ENCODE measurements at regions not wholly inside any gene's neighbourhood (a gene's known extent, or its start where the extent isn't known, plus 50 kb on each side); places are given as distances from the start of the nearest gene placed in this dataset.

- intact Hi-C loops (cut with micrococcal nuclease; ENCODE audit: unreplicated experiment): no loop called here
- TF ChIP-seq EZH2 (IDR thresholded peaks at IDR 0.05; ENCODE audit: low read depth) (no peak), CTCF (conservative IDR thresholded peaks at IDR 0.05) (no peak)
- Histone ChIP-seq H3K36me3 (ENCODE audit: low read depth) (no peaks in the 10 kb centered on the region), H3K27me3 (ENCODE audit: insufficient read depth, low read depth) (no peaks in the 10 kb centered on the region), H3K27ac (no peak overlapping the region), H3K4me3 (no peak overlapping the region), H4K20me1 (ENCODE audit: insufficient read depth) (no peaks in the 10 kb centered on the region), H3K9me2 (ENCODE audit: insufficient read depth) (peaks cover 4% of the 10 kb centered on the region; the same call in 1 of the 2 replicates), H3F3A (ENCODE audit: insufficient read depth, low read depth) (no peaks in the 10 kb centered on the region), H3K4me2 (no peak overlapping the region), H2AFZ (no peak overlapping the region), H3K79me2 (ENCODE audit: low read depth) (no peaks in the 10 kb centered on the region), H3K9me3 (ENCODE audit: insufficient read depth, low read depth) (no peaks in the 10 kb centered on the region), H3K4me1 (replicated peaks; ENCODE audit: insufficient read depth) (no peaks in the 10 kb centered on the region)
- DNase-seq: no peak
- ChIA-PET POLR2A (ENCODE audit: unreplicated experiment) (no interaction called here), CTCF (interaction anchor here (0.6 kb wide), 1 partner anchor 1248 kb away, joined by 3 read pairs; no protein-coding TSS in a partner anchor)
- BruUV-seq (replicated peaks): no TSS peak
These were observed 115.3 kb upstream of the MLIP start for GRCh38 chr6:53995935-53996334.

GRCh38 chr6:53998303-53998702 lies 112.9 kb upstream of the MLIP start:
- H3K9me3 ChIP-seq (ENCODE audit: insufficient read depth, low read depth): no peaks in the 10 kb centered on the region
- no peaks in the 10 kb centered on the region for H3K79me2 ChIP-seq (ENCODE audit: low read depth)
- H3K4me3 ChIP-seq: no peak overlapping the region
- no TSS peak for BruUV-seq (replicated peaks)
- intact Hi-C loops (cut with micrococcal nuclease; ENCODE audit: unreplicated experiment): no loop called here
- no peaks in the 10 kb centered on the region for H3F3A ChIP-seq (ENCODE audit: insufficient read depth, low read depth)
- ChIA-PET POLR2A (ENCODE audit: unreplicated experiment) (interaction anchor here (0.5 kb wide), 1 partner anchor 239 kb away, joined by 8 read pairs; no protein-coding TSS in a partner anchor), CTCF (no interaction called here)
- no peaks in the 10 kb centered on the region for H4K20me1 ChIP-seq (ENCODE audit: insufficient read depth)
- H3K9me2 ChIP-seq (ENCODE audit: insufficient read depth): peaks cover 4% of the 10 kb centered on the region; the same call in 1 of the 2 replicates
- H3K27ac ChIP-seq: no peak overlapping the region
- no peak for DNase-seq
- no peak overlapping the region for H2AFZ ChIP-seq
- no peaks in the 10 kb centered on the region for H3K36me3 ChIP-seq (ENCODE audit: low read depth)
- H3K4me1 ChIP-seq (replicated peaks; ENCODE audit: insufficient read depth): no peaks in the 10 kb centered on the region
- H3K4me2 ChIP-seq: 0 out of 2 replicates have a peak overlapping the region, but pooled peaks have one; percentile 15
- H3K27me3 ChIP-seq (ENCODE audit: insufficient read depth, low read depth): no peaks in the 10 kb centered on the region
- TF ChIP-seq EZH2 (IDR thresholded peaks at IDR 0.05; ENCODE audit: low read depth) (no peak), CTCF (conservative IDR thresholded peaks at IDR 0.05) (no peak)

GRCh38 chr6:53999088-53999755 lies 112.0 kb upstream of the MLIP start:
- Histone ChIP-seq H3K79me2 (ENCODE audit: low read depth) (no peaks in the 10 kb centered on the region), H3K4me2 (no peak overlapping the region), H3K27me3 (ENCODE audit: insufficient read depth, low read depth) (no peaks in the 10 kb centered on the region), H3K9me3 (ENCODE audit: insufficient read depth, low read depth) (no peaks in the 10 kb centered on the region), H3K4me1 (replicated peaks; ENCODE audit: insufficient read depth) (no peaks in the 10 kb centered on the region), H3K9me2 (ENCODE audit: insufficient read depth) (peaks cover 4% of the 10 kb centered on the region; the same call in 1 of the 2 replicates), H3K4me3 (no peak overlapping the region), H3K36me3 (ENCODE audit: low read depth) (no peaks in the 10 kb centered on the region), H2AFZ (no peak overlapping the region), H3F3A (ENCODE audit: insufficient read depth, low read depth) (no peaks in the 10 kb centered on the region), H4K20me1 (ENCODE audit: insufficient read depth) (no peaks in the 10 kb centered on the region), H3K27ac (no peak overlapping the region)
- DNase-seq: no peak
- CTCF ChIA-PET: no interaction called here
- intact Hi-C loops (cut with micrococcal nuclease; ENCODE audit: unreplicated experiment): no loop called here
- no TSS peak for BruUV-seq (replicated peaks)
- POLR2A ChIA-PET (ENCODE audit: unreplicated experiment): interaction anchor here (0.5 kb wide), 1 partner anchor 337 kb away, joined by 11 read pairs; no protein-coding TSS in a partner anchor
- no peak for TF ChIP-seq EZH2 (IDR thresholded peaks at IDR 0.05; ENCODE audit: low read depth)
- no peak for TF ChIP-seq CTCF (conservative IDR thresholded peaks at IDR 0.05)
